HepG2 (cell line): ENCODE measurements at regions not wholly inside any gene's neighbourhood (a gene's known extent, or its start where the extent isn't known, plus 50 kb on each side); places are given as distances from the start of the nearest gene placed in this dataset.

ENCODE experiments used
- ATAC-seq: fragments of 200-7000 bp; cut with Tn5 transposase; 3 replicates; pipeline ENCODE4 v1.9.1; 2020; ENCODE audit warnings: mild to moderate bottlenecking, moderate library complexity
- BruUV-seq: library from RNA; stranded (reverse); fragments of 400-500 nt; replicated peaks from 2 replicates; lab custom pipeline; 2021; lab: Mats Ljungman, UMichigan
- CTCF ChIA-PET: fragments of 300-600 bp; formaldehyde crosslinking; extraction: SDS; loops from one replicate; lab custom pipeline; 2021; ENCODE audit warnings: low total read pairs, inconsistent platforms, low intra/inter-chr PET ratio; lab: Yijun Ruan, JAX
- POLR2A ChIA-PET: fragments of 350-600 bp; sonication (Branson Sonifier 250); formaldehyde crosslinking; loops from one replicate; lab custom pipeline; 2020; ENCODE audit warnings: antibody characterized with exemption, inconsistent platforms; lab: Yijun Ruan, JAX
- DNase-seq: peaks from one replicate; pipeline ENCODE4 v3.0.0-alpha.2; 2015; ENCODE audit warnings: low spot score
- FAIRE-seq: peaks from 3 replicates; lab custom pipeline; 2011; peaks lifted over from hg19 to GRCh38; lab: Jason Lieb, UNC
- H2AFZ ChIP-seq: one replicate; pipeline ENCODE4 v1.6.1; 2011; ENCODE audit warnings: low read length, inconsistent platforms
- H3K27ac ChIP-seq: fragments of 300-600 bp; 3 replicates; pipeline ENCODE4 v1.8.0; 2011; ENCODE audit warnings: mixed run types, mild to moderate bottlenecking, mixed read lengths, low read length, inconsistent platforms; ENCODE audit not compliant: insufficient read depth; ENCODE audit errors: extremely low read length
- H3K27me3 ChIP-seq, 2 experiments: fragments of 200-600 bp in 1 of 2; 2 replicates in 1 of 2; 3 replicates in 1 of 2; pipeline versions ENCODE4 v1.6.0 to v1.8.0; 2011; ENCODE audit warnings: low read length in 2 of 2, mild to moderate bottlenecking in 2 of 2, moderate library complexity in 2 of 2, inconsistent platforms in 1 of 2; ENCODE audit not compliant: insufficient read depth in 2 of 2, control insufficient read depth in 1 of 2
- H3K36me3 ChIP-seq, 2 experiments: fragments of 200-600 bp in 1 of 2; replicated peaks in 1 of 2; 2 replicates in 1 of 2; 3 replicates in 1 of 2; pipeline versions ENCODE4 v1.5.1 to v1.8.0; 2011; ENCODE audit warnings: low read length in 2 of 2, inconsistent platforms in 1 of 2; ENCODE audit not compliant: insufficient read depth in 2 of 2, control insufficient read depth in 1 of 2
- H3K4me1 ChIP-seq: 2 replicates; pipeline ENCODE4 v1.5.1; 2012; ENCODE audit warnings: low read length, inconsistent platforms; ENCODE audit not compliant: insufficient read depth
- H3K4me2 ChIP-seq: 2 replicates; pipeline ENCODE4 v1.6.0; 2011; ENCODE audit warnings: low read depth, low read length, inconsistent platforms
- H3K4me3 ChIP-seq, 3 experiments: fragments of 200-600 bp in 1 of 3; sonication (generic), shearing (Covaris generic) in 1 of 3; replicated peaks in 1 of 3; 2 replicates each; pipeline ENCODE4 v1.5.1; 2011 to 2016; ENCODE audit warnings: low read length in 3 of 3, inconsistent platforms in 2 of 3, low read depth in 2 of 3, mild to moderate bottlenecking in 2 of 3, control low read depth in 1 of 3, mixed read lengths in 1 of 3; ENCODE audit not compliant: insufficient read depth in 1 of 3
- H3K79me2 ChIP-seq: one replicate; pipeline ENCODE4 v1.6.1; 2011; ENCODE audit warnings: low read length, inconsistent platforms; ENCODE audit not compliant: insufficient read depth
- H3K9ac ChIP-seq: 2 replicates; pipeline ENCODE4 v1.6.0; 2011; ENCODE audit warnings: mild to moderate bottlenecking, low read depth, low read length, inconsistent platforms; ENCODE audit not compliant: insufficient read depth
- H3K9me3 ChIP-seq: 2 replicates; pipeline ENCODE4 v1.5.1; 2012; ENCODE audit warnings: mild to moderate bottlenecking, low read length
- H4K20me1 ChIP-seq: 2 replicates; pipeline ENCODE4 v1.6.0; 2011; ENCODE audit warnings: inconsistent platforms, mild to moderate bottlenecking, low read length, moderate library complexity; ENCODE audit not compliant: insufficient read depth
- ATF7 ChIP-seq, 2 experiments: fragments of 450-650 bp in 1 of 2; sonication (generic) in 1 of 2; formaldehyde crosslinking in 1 of 2; IDR thresholded peaks; 2 replicates each; pipeline versions ENCODE4 v1.4.0 to v1.6.1; 2016 to 2020; ENCODE audit warnings: antibody characterized with exemption in 1 of 2, mild to moderate bottlenecking in 1 of 2, missing genetic modification reagents in 1 of 2
- BRCA1 ChIP-seq: sonication (generic); formaldehyde crosslinking; IDR thresholded peaks from 2 replicates; pipeline ENCODE4 v1.4.0; 2020; ENCODE audit warnings: missing genetic modification reagents
- GATA4 ChIP-seq: sonication (generic); IDR thresholded peaks from 2 replicates; pipeline ENCODE4 v1.6.1; 2016; ENCODE audit warnings: antibody characterized with exemption, low read depth, borderline replicate concordance
- HNF4G ChIP-seq, 2 experiments: sonication (generic) in 1 of 2; formaldehyde crosslinking in 1 of 2; IDR thresholded peaks; 2 replicates each; pipeline versions ENCODE4 v1.4.0 to v1.6.1; 2011 to 2020; ENCODE audit warnings: borderline replicate concordance in 2 of 2, low read depth in 2 of 2, mild to moderate bottlenecking in 2 of 2, low read length in 1 of 2, missing genetic modification reagents in 1 of 2, moderate library complexity in 1 of 2
- JUND ChIP-seq: sonication (generic); formaldehyde crosslinking; IDR thresholded peaks from 2 replicates; pipeline ENCODE4 v1.8.0; 2022; ENCODE audit warnings: mild to moderate bottlenecking, missing genetic modification reagents
- KMT2A ChIP-seq: sonication (generic); formaldehyde crosslinking; IDR thresholded peaks from 2 replicates; pipeline ENCODE4 v1.4.0; 2020; ENCODE audit warnings: missing genetic modification reagents
- NBN ChIP-seq: fragments of 450-650 bp; conservative IDR thresholded peaks from 2 replicates; pipeline ENCODE4 v1.6.1; 2017
- PRPF4 ChIP-seq: fragments of 200-400 bp; formaldehyde crosslinking; IDR thresholded peaks from 2 replicates; pipeline ENCODE4 v1.6.1; 2016; ENCODE audit warnings: low read length, low read depth; ENCODE audit not compliant: poor library complexity, severe bottlenecking
- RFXANK ChIP-seq: IDR thresholded peaks from 2 replicates; pipeline ENCODE4 v1.6.1; 2016
- SCMH1 ChIP-seq: sonication (generic); formaldehyde crosslinking; IDR thresholded peaks from 2 replicates; pipeline ENCODE4 v1.9.0; 2021; ENCODE audit warnings: missing genetic modification reagents, mild to moderate bottlenecking, borderline replicate concordance
- XRCC5 ChIP-seq: fragments of 200-400 bp; formaldehyde crosslinking; optimal IDR thresholded peaks from 2 replicates; pipeline ENCODE3; 2017; ENCODE audit warnings: mild to moderate bottlenecking, low read length
- ZBTB43 ChIP-seq: sonication (generic); formaldehyde crosslinking; conservative IDR thresholded peaks from 2 replicates; pipeline ENCODE4 v1.4.0; 2020; ENCODE audit warnings: missing genetic modification reagents
- ZFAT ChIP-seq: sonication (generic); formaldehyde crosslinking; conservative IDR thresholded peaks from 2 replicates; pipeline ENCODE4 v1.8.1; 2023; ENCODE audit warnings: missing genetic modification reagents, inconsistent platforms
- ZFP36L1 ChIP-seq: sonication (generic); formaldehyde crosslinking; IDR thresholded peaks from 2 replicates; pipeline ENCODE4 v1.8.0; 2022; ENCODE audit warnings: mild to moderate bottlenecking, missing genetic modification reagents, moderate library complexity
- ZNF160 ChIP-seq: sonication (generic); formaldehyde crosslinking; IDR thresholded peaks from 2 replicates; pipeline ENCODE4 v1.8.0; 2022; ENCODE audit warnings: mild to moderate bottlenecking, inconsistent platforms, missing genetic modification reagents
- ZNF546 ChIP-seq: sonication (generic); formaldehyde crosslinking; conservative IDR thresholded peaks from 2 replicates; pipeline ENCODE4 v1.8.1; 2023; ENCODE audit warnings: mild to moderate bottlenecking, missing genetic modification reagents
- WGBS: methylation state at CpG from one replicate; pipeline ENCODE4 v1.1.6; 2017; ENCODE audit warnings: low lambda C conversion rate; 5-methylcytosine and 5-hydroxymethylcytosine counted together
- in situ Hi-C: cut with HindIII; loops from 2 replicates; pipeline ENCODE4 v1.10.0; 2017; ENCODE audit warnings: low pct_unique_long_range_greater_than_20kb; ENCODE audit not compliant: extremely low pct_ligation_motif_present
- intact Hi-C: fragments of 100-400 bp; cut with micrococcal nuclease; formaldehyde crosslinking; loops from one replicate; pipeline ENCODE4 v1.10.0; 2022; ENCODE audit not compliant: unreplicated experiment

GRCh38 chr17:65324611-65325342 is 187.6 kb downstream of the RGS9 start:
- ChIA-PET CTCF (no interaction called here), POLR2A (no interaction called here)
- Histone ChIP-seq H3K4me3 (no peak overlapping the region), H3K27ac (no peak overlapping the region), H3K4me2 (no peak overlapping the region), H3K79me2 (no peaks in the 10 kb centered on the region), H2AFZ (no peak overlapping the region), H4K20me1 (no peaks in the 10 kb centered on the region), H3K4me1 (no peaks in the 10 kb centered on the region), H3K36me3 (no peaks in the 10 kb centered on the region), H3K27me3 (peaks cover 0 to 6% of the 10 kb centered on the region in 2 experiments; a peak in 1 of 5 replicates), H3K9ac (no peak overlapping the region), H3K9me3 (no peaks in the 10 kb centered on the region)
- TF ChIP-seq ZNF546: no peak
- no peak for TF ChIP-seq JUND (CRISPR knock-in tag)
- no peak for TF ChIP-seq KMT2A (CRISPR knock-in tag)
- TF ChIP-seq ZFAT (CRISPR knock-in tag): no peak
- no peak for TF ChIP-seq GATA4
- no peak for TF ChIP-seq PRPF4
- no peak for TF ChIP-seq ZFP36L1 (CRISPR knock-in tag)
- no peak for TF ChIP-seq SCMH1
- TF ChIP-seq BRCA1 (CRISPR knock-in tag): no peak
- no peak for TF ChIP-seq ZBTB43 (CRISPR knock-in tag)
- TF ChIP-seq ATF7 (IDR thresholded peaks at IDR 0.05): no peak
- TF ChIP-seq ATF7 (CRISPR knock-in tag; IDR thresholded peaks at IDR 0.05): no peak
- TF ChIP-seq NBN: no peak
- no peak for TF ChIP-seq HNF4G (IDR thresholded peaks at IDR 0.05; ENCODE audit: borderline replicate concordance, low read depth, low read length)
- TF ChIP-seq HNF4G (CRISPR knock-in tag; IDR thresholded peaks at IDR 0.05; ENCODE audit: borderline replicate concordance, low read depth): no peak
- TF ChIP-seq ZNF160 (CRISPR knock-in tag): no peak
- TF ChIP-seq XRCC5: no peak
- TF ChIP-seq RFXANK (CRISPR knock-in tag): no peak
- no peak for DNase-seq
- no TSS peak for BruUV-seq
- intact Hi-C loops: no loop called here
- no peak for ATAC-seq
- FAIRE-seq: no peak
- in situ Hi-C loops: no loop called here
- 36% methylated on average over 5 of the region's 5 CpGs for WGBS
